ENCODE measurements at regions not wholly inside any gene's neighbourhood (a gene's known extent, or its start where the extent isn't known, plus 50 kb on each side); places are given as distances from the start of the nearest gene placed in this dataset.
A peak's percentile ranks its signal among the peaks of the same experiment; 100 is the strongest.
"Not testable (repeated sequence)": the region's sequence is repeated elsewhere in the genome, so short reads cannot be mapped to it uniquely, and the experiment has no call there.

- no peak for DNase-seq (ENCODE audit: low spot score)
These were observed 199.9 kb downstream of the LRIG3 start for GRCh38 chr12:58720421-58720820.

DNA sequence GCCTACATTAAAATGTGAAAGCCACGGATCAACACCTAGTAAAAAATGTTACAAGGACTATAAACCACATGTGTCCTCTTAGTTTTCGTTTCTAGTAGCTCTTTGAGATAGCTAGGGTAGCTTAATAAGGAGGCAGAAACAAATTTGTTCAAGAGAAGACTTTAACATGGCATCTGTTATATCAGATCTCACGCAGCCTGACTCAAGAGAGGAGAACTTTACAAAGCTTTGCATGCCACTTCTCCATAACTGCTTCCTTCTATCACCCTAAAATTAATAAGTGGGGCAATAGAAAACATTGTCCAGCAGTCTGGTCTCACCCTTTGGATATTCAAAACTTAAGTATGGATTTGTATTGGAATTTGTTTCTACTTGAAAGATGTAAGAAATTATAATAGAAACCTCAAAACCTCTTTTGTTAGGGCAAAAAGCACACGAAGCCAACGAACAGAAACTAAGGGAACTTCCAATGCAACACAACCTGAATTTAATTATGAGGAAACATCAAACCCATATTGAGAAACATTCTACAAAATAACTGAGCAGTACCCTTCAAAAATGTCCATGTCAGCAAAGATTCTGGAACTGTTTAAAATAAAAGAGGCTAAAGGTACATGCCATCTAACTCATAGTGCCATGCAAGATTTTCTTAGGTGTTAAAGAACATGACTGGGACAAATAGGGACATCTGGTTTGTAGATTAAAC lies 194.8 kb downstream of the LRIG3 start:
- DNase-seq (ENCODE audit: low spot score), result no peak

GRCh38 chr12:58727521-58727920 lies 192.8 kb downstream of the LRIG3 start:
- DNase-seq (ENCODE audit: low spot score), result no peak

DNA sequence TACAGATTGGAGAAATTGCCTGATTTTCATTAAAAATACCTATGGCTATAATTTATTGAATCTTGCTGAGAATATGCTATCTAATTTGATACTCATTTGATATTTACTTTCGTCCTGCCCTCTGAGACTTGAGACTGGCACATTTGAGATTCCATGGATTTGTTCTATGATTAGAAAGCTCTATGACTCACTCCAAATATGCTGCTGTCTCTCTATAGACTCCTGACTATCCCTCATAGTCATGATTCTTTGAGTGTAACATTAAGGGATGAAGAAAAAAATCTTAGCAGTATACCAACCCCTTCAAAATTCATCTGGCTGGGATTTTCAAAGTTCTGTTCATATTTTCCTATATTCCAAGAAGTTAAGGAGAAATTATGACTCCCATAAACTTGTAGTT lies 191.9 kb downstream of the LRIG3 start:
- peak; percentile 74 for DNase-seq (ENCODE audit: low spot score)

GRCh38 chr12:58731096-58731495 lies 189.2 kb downstream of the LRIG3 start:
- DNase-seq (ENCODE audit: low spot score), result peak; percentile 64

- DNase-seq (ENCODE audit: low spot score), result no peak
These were observed 187.4 kb downstream of the LRIG3 start for GRCh38 chr12:58732894-58733293.

DNA sequence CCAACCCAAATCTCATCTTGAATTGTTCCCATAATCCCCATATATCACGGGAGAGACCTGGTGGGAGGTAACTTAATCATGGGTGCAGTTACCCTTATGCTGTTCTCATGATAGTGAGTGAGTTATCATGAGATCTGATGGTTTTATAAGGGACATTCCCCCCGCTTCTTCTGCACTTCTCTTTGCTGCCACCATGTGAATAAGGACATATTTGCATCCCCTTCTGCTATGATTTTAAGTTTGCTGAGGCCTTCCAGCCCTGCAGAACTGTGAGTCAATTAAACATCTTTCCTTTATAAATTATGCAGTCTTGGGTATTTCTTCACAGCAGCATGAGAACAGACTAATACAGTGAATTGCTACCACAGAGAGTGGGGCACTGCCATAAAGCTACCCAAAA lies 179.1 kb downstream of the LRIG3 start:
- DNase-seq (ENCODE audit: low spot score), result no peak

DNA sequence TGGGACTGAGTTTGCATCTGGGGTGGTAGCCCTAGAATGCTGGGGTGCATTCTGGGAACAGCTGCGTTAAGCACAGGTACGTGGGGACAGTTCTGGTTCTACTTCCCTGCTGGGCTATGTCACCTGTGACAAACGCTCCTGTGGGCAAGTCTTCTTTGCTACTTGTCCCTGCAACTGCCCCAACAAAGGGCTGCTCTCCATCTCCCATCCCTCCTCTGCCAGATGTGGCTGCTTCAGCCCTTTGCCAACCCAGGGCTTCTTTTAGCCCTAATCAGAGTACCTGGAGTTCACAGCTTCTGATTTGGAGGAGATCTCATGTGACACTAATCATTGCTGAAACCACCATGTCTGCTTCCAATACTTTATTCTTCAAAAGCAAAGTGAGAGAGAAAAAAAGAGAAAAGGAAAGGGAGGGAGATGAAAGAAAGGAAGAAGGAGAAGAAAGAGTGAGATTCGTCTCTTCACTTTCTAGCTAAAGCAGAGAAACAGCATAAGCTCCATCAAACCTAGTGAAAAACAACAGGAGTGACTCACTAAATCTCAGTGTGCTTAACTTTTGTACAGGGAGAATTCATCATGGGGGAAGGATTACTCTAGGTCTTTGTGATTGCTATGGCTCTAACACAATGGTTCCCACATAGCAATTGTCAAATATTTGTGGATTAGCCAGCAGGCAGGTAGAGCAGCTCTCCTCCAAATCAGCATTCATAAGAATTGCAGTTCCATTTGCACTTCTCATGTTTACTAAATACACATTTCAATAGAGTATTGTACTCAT lies 174.8 kb downstream of the LRIG3 start:
- DNase-seq (ENCODE audit: low spot score), result peak; percentile 42

DNA sequence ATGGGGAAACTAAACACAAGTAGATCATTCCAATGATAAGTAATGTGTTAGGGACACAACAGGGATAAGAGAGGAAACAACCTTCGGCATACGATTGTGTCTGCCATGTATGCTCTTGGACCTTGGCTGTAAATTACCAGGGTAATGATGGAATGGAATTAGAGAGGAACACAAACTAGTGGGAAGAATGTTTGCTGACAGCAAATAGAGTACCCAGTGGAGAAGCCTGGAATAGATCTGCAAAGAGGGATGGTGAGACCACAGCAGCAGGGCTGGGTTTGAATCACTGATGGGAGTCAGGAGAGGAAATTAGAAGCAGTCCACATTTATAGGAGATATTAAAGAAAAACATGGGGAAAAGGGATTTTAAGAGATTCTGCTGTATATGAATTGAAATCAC lies 172.8 kb downstream of the LRIG3 start:
- DNase-seq (ENCODE audit: low spot score), result no peak

DNA sequence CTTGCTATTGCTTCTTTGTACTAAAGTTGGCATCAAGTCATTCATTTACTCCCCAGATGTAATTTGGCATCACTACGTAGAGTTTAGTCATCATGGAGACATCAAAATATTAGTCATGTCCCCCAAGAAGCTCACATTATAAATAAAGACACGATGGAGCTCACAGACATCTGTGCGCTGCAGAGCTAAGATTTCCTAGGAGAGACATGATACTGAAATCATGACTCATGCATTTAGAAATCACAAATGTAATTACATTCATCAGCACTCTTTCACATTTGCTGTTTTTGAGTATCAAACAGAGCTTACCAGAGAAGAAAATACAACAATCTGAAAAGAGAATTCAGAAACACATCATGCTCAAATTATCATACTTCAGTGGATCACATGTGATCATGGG lies 169.8 kb downstream of the LRIG3 start:
- DNase-seq (ENCODE audit: low spot score), result no peak

GRCh38 chr12:58757422-58757821 lies 162.9 kb downstream of the LRIG3 start:
- DNase-seq (ENCODE audit: low spot score), result no peak

DNA sequence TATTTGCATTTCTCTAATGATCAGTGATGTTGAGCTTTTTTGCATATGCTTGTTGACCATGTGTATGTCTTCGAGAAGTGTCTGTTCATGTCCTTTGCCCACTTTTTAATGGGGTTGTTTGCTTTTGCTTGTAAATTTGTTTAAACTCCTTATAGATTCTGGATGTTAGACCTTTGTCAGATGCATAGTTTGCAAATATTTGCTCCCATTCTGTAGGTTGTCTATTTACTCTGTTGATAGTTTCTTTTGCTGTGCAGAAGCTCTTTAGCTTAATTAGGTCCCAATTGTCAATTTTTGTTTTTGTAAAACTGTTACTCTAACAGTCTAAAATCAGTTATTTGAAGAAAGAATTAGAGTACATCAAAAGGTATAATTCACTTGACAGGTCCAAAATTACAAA lies 160.6 kb downstream of the LRIG3 start:
- DNase-seq (ENCODE audit: low spot score), result not testable (repeated sequence)

- no peak for DNase-seq (ENCODE audit: low spot score)
These were observed 159.0 kb downstream of the LRIG3 start for GRCh38 chr12:58761308-58761707.

GRCh38 chr12:58764100-58764953 lies 156.0 kb downstream of the LRIG3 start:
- DNase-seq (ENCODE audit: low spot score), result no peak

GRCh38 chr12:58765076-58765475 lies 155.2 kb downstream of the LRIG3 start:
- DNase-seq (ENCODE audit: low spot score), result no peak

- no peak for DNase-seq (ENCODE audit: low spot score)
These were observed 154.4 kb downstream of the LRIG3 start for GRCh38 chr12:58765653-58766512.

GRCh38 chr12:58766513-58766870 lies 153.8 kb downstream of the LRIG3 start:
- DNase-seq (ENCODE audit: low spot score), result no peak

DNA sequence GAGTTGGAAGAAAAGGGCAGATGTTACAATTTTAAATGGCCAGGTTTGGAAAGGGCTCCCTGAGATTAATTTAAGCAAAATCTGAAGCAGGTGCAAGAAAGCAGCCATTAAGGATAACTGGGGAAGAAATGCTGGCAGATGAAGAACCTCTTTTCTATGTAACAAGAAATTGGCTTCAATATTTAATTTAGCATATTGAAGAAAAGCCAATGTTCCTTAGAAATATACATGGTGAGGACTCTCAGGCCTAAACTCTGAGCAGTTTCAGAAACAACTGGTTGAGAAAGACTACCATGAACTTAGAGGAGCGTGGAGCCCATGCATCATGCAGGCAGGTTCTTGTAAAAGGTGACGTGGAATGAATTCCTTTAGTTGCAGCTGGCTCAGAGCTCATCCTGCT lies 152.8 kb downstream of the LRIG3 start:
- no peak for DNase-seq (ENCODE audit: low spot score)

- DNase-seq (ENCODE audit: low spot score), result no peak
These were observed 146.3 kb downstream of the LRIG3 start for GRCh38 chr12:58773986-58774385.

DNA sequence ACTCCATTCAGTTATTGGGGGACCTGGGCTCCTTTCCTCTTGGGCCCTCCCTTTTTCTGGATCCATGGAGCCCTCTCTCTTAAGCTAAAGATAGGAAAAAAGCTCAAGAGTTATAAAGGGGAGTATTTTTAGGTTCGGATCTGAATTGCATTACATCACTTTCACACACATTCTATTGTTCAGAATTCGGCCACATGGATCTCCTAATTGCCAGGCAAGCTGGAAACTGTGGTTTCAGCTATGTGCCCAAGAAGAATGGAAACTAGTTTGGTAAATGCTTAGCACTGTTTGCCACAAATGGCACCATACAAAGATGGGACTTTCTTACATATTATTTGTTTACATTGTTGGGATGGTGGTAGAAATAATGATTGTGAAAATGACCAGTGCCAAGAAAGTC lies 145.6 kb downstream of the LRIG3 start:
- no peak for DNase-seq (ENCODE audit: low spot score)

- no peak for DNase-seq (ENCODE audit: low spot score)
These were observed 144.9 kb downstream of the LRIG3 start for GRCh38 chr12:58775396-58775795.
